ENCODE measurements at regions not wholly inside any gene's neighbourhood (a gene's known extent, or its start where the extent isn't known, plus 50 kb on each side); places are given as distances from the start of the nearest gene placed in this dataset.

- ATAC-seq (ENCODE audit: insufficient number of reproducible peaks, low FRiP score, low read depth) = no peak
- TF ChIP-seq CTCF (IDR thresholded peaks at IDR 0.05) = no peak
Measured at GRCh38 chrX:16476692-16477091, 173.3 kb upstream of the S100G start.

GRCh38 chrX:16479206-16479869 lies 170.6 kb upstream of the S100G start:
- Histone ChIP-seq H3K4me3 (no peak overlapping the region), H3K36me3 (no peaks in the 10 kb centered on the region), H3K9me3 (no peaks in the 10 kb centered on the region), H3K27me3 (replicated peaks; ENCODE audit: insufficient read depth) (no peaks in the 10 kb centered on the region), H3K27ac (no peak overlapping the region), H3K4me1 (ENCODE audit: control insufficient read depth in 1 of 2, low read depth in 2 of 2) (no peaks in the 10 kb centered on the region)
- DNase-seq (ENCODE audit: low spot score) (no peak), ATAC-seq (ENCODE audit: insufficient number of reproducible peaks, low FRiP score, low read depth) (no peak)
- TF ChIP-seq CTCF (IDR thresholded peaks at IDR 0.05) = no peak

More at GRCh38 chrX:16476692-16477091, 173.3 kb upstream of the S100G start:
- Histone ChIP-seq H3K36me3 (no peaks in the 10 kb centered on the region), H3K4me1 (ENCODE audit: control insufficient read depth in 1 of 2, low read depth in 2 of 2) (no peaks in the 10 kb centered on the region), H3K27ac (no peak overlapping the region), H3K4me3 (no peak overlapping the region), H3K27me3 (replicated peaks; ENCODE audit: insufficient read depth) (no peaks in the 10 kb centered on the region), H3K9me3 (no peaks in the 10 kb centered on the region)
- DNase-seq (ENCODE audit: low spot score) = no peak

GRCh38 chrX:16480049-16480448 lies 169.9 kb upstream of the S100G start:
- DNase-seq (ENCODE audit: low spot score) = no peak
- no peak for TF ChIP-seq CTCF (IDR thresholded peaks at IDR 0.05)
- H3K27me3 ChIP-seq (replicated peaks; ENCODE audit: insufficient read depth) = no peaks in the 10 kb centered on the region

GRCh38 chrX:16484338-16484737 lies 165.6 kb upstream of the S100G start:
- no peak for ATAC-seq (ENCODE audit: insufficient number of reproducible peaks, low FRiP score, low read depth)
- Histone ChIP-seq H3K27me3 (replicated peaks; ENCODE audit: insufficient read depth) (no peaks in the 10 kb centered on the region), H3K4me3 (no peak overlapping the region), H3K4me1 (ENCODE audit: control insufficient read depth in 1 of 2, low read depth in 2 of 2) (no peaks in the 10 kb centered on the region), H3K36me3 (no peaks in the 10 kb centered on the region), H3K9me3 (no peaks in the 10 kb centered on the region), H3K27ac (no peak overlapping the region)
- TF ChIP-seq CTCF (IDR thresholded peaks at IDR 0.05) = no peak
- no peak for DNase-seq (ENCODE audit: low spot score)

More at GRCh38 chrX:16480049-16480448, 169.9 kb upstream of the S100G start:
- ATAC-seq (ENCODE audit: insufficient number of reproducible peaks, low FRiP score, low read depth) = no peak
- H3K36me3 ChIP-seq = no peaks in the 10 kb centered on the region
- no peaks in the 10 kb centered on the region for H3K9me3 ChIP-seq
- H3K27ac ChIP-seq = no peak overlapping the region
- H3K4me3 ChIP-seq = no peak overlapping the region
- H3K4me1 ChIP-seq (ENCODE audit: control insufficient read depth in 1 of 2, low read depth in 2 of 2) = no peaks in the 10 kb centered on the region

GRCh38 chrX:16487620-16488385 lies 162.2 kb upstream of the S100G start:
- no peak overlapping the region for H3K27ac ChIP-seq
- no peaks in the 10 kb centered on the region for H3K9me3 ChIP-seq
- DNase-seq (ENCODE audit: low spot score) (no peak), ATAC-seq (ENCODE audit: insufficient number of reproducible peaks, low FRiP score, low read depth) (no peak)
- H3K4me3 ChIP-seq = no peak overlapping the region
- no peaks in the 10 kb centered on the region for H3K36me3 ChIP-seq
- H3K27me3 ChIP-seq (replicated peaks; ENCODE audit: insufficient read depth) = no peaks in the 10 kb centered on the region
- no peak for TF ChIP-seq CTCF (IDR thresholded peaks at IDR 0.05)
- no peaks in the 10 kb centered on the region for H3K4me1 ChIP-seq (ENCODE audit: control insufficient read depth in 1 of 2, low read depth in 2 of 2)
